H1 (cell line): ENCODE measurements at regions not wholly inside any gene's neighbourhood (a gene's known extent, or its start where the extent isn't known, plus 50 kb on each side); places are given as distances from the start of the nearest gene placed in this dataset.

Source experiments
- CTCF ChIA-PET: fragments of 300-600 bp; sonication (Branson Sonifier 250); formaldehyde crosslinking; loops from one replicate; lab custom pipeline; 2021; ENCODE audit not compliant: partially characterized antibody; lab: Charles Lee
- POLR2A ChIA-PET: fragments of 300-600 bp; sonication (Branson Sonifier 250); formaldehyde crosslinking; loops from one replicate; lab custom pipeline; 2021; ENCODE audit warnings: inconsistent platforms; ENCODE audit not compliant: partially characterized antibody; lab: Charles Lee
- DNase-seq, 2 experiments: peaks; one replicate each; pipeline versions ENCODE4 v3.0.0 to v3.0.0-alpha.2; 2010 to 2022; ENCODE audit warnings: low spot score in 2 of 2, low read depth in 1 of 2, mixed read lengths in 1 of 2
- FAIRE-seq: peaks from 2 replicates; lab custom pipeline; 2011; peaks lifted over from hg19 to GRCh38; lab: Jason Lieb, UNC
- H2AFZ ChIP-seq: 2 replicates; pipeline ENCODE4 v1.8.1; 2012; ENCODE audit warnings: low read length, inconsistent platforms
- H2AK5ac ChIP-seq: 2 replicates; pipeline ENCODE4 v1.6.1; 2013; ENCODE audit warnings: low read depth, low read length
- H2BK120ac ChIP-seq: replicated peaks from 2 replicates; pipeline ENCODE3; 2013; ENCODE audit warnings: low read depth, low read length, inconsistent platforms
- H2BK12ac ChIP-seq: 2 replicates; pipeline ENCODE4 v1.6.1; 2013; ENCODE audit warnings: low read depth, low read length
- H2BK15ac ChIP-seq: 2 replicates; pipeline ENCODE4 v1.6.1; 2013; ENCODE audit warnings: low read length
- H2BK20ac ChIP-seq: 2 replicates; pipeline ENCODE4 v1.6.1; 2013; ENCODE audit warnings: low read length
- H2BK5ac ChIP-seq: 2 replicates; pipeline ENCODE4 v1.6.1; 2013; ENCODE audit warnings: low read depth, low read length
- H3K14ac ChIP-seq: 2 replicates; pipeline ENCODE4 v1.6.1; 2013; ENCODE audit warnings: inconsistent platforms; ENCODE audit not compliant: insufficient read length
- H3K18ac ChIP-seq: 2 replicates; pipeline ENCODE4 v1.6.1; 2013; ENCODE audit warnings: low read length; ENCODE audit errors: extremely low read depth
- H3K23ac ChIP-seq: 2 replicates; pipeline ENCODE4 v1.6.1; 2013; ENCODE audit warnings: inconsistent platforms; ENCODE audit not compliant: insufficient read length
- H3K23me2 ChIP-seq: 2 replicates; pipeline ENCODE4 v1.6.1; 2013; ENCODE audit warnings: low read depth, low read length
- H3K27ac ChIP-seq: 2 replicates; pipeline ENCODE4 v1.6.1; 2011; ENCODE audit warnings: low read depth, low read length, inconsistent platforms
- H3K27me3 ChIP-seq, 4 experiments: replicated peaks in 1 of 4; 1 replicate in 1 of 4; 2 replicates in 3 of 4; pipeline versions ENCODE4 v1.6.1 to v1.8.1; 2011 to 2013; ENCODE audit warnings: low read length in 3 of 4, mild to moderate bottlenecking in 3 of 4, inconsistent platforms in 2 of 4, mixed read lengths in 2 of 4, moderate library complexity in 1 of 4; ENCODE audit not compliant: control insufficient read depth in 3 of 4, insufficient read depth in 3 of 4; ENCODE audit errors: extremely low read depth in 1 of 4
- H3K36me3 ChIP-seq, 4 experiments: 2 replicates each; pipeline versions ENCODE4 v1.6.1 to v1.8.1; 2011 to 2013; ENCODE audit warnings: mild to moderate bottlenecking in 4 of 4, low read length in 3 of 4, moderate library complexity in 2 of 4, control low read depth in 1 of 4, inconsistent platforms in 1 of 4; ENCODE audit not compliant: insufficient read depth in 4 of 4, control insufficient read depth in 2 of 4
- H3K4ac ChIP-seq: replicated peaks from 2 replicates; pipeline ENCODE3; 2013; ENCODE audit warnings: low read length, low read depth, mixed read lengths, inconsistent platforms; ENCODE audit not compliant: insufficient read length
- H3K4me1 ChIP-seq, 4 experiments: replicated peaks in 1 of 4; 1 replicate in 1 of 4; 2 replicates in 3 of 4; pipeline versions ENCODE4 v1.6.1 to v1.8.1; 2011 to 2013; ENCODE audit warnings: low read length in 3 of 4, inconsistent platforms in 2 of 4, mixed read lengths in 1 of 4; ENCODE audit not compliant: insufficient read depth in 4 of 4, control insufficient read depth in 3 of 4
- H3K4me2 ChIP-seq, 2 experiments: 2 replicates each; pipeline versions ENCODE4 v1.6.1 to v1.8.1; 2011 to 2013; ENCODE audit warnings: low read depth in 2 of 2, low read length in 2 of 2, control low read depth in 1 of 2, inconsistent platforms in 1 of 2, mild to moderate bottlenecking in 1 of 2; ENCODE audit not compliant: insufficient read depth in 1 of 2
- H3K4me3 ChIP-seq, 4 experiments: fragments of 200-600, 300-600 bp in 1 of 4; sonication (generic), shearing (Covaris generic), sonication (Bioruptor Twin) in 1 of 4; 2 replicates each; pipeline versions ENCODE4 v1.5.1 to v1.8.1; 2011 to 2016; ENCODE audit warnings: low read length in 4 of 4, low read depth in 3 of 4, control low read depth in 2 of 4, inconsistent platforms in 2 of 4, mild to moderate bottlenecking in 2 of 4, mixed read lengths in 1 of 4, moderate library complexity in 1 of 4; ENCODE audit not compliant: insufficient read depth in 2 of 4; ENCODE audit errors: extremely low read depth in 1 of 4
- H3K56ac ChIP-seq: replicated peaks from 2 replicates; pipeline ENCODE3; 2013; ENCODE audit warnings: low read depth, mild to moderate bottlenecking, mixed read lengths, low read length, inconsistent platforms; ENCODE audit not compliant: insufficient read length
- H3K79me1 ChIP-seq: 2 replicates; pipeline ENCODE4 v1.6.1; 2013; ENCODE audit warnings: low read depth, low read length, control low read depth
- H3K79me2 ChIP-seq, 2 experiments: 2 replicates each; pipeline versions ENCODE4 v1.6.1 to v1.8.1; 2012 to 2013; ENCODE audit warnings: low read length in 2 of 2, mild to moderate bottlenecking in 2 of 2, inconsistent platforms in 1 of 2; ENCODE audit not compliant: insufficient read depth in 2 of 2, control insufficient read depth in 1 of 2
- H3K9ac ChIP-seq, 4 experiments: replicated peaks in 1 of 4; 1 replicate in 1 of 4; 2 replicates in 3 of 4; pipeline versions ENCODE4 v1.6.1 to v1.8.1; 2011 to 2013; ENCODE audit warnings: low read depth in 3 of 4, low read length in 3 of 4, control low read depth in 2 of 4, mild to moderate bottlenecking in 2 of 4, moderate library complexity in 2 of 4, inconsistent platforms in 1 of 4; ENCODE audit errors: extremely low read depth in 1 of 4
- H3K9me3 ChIP-seq, 2 experiments: 2 replicates each; pipeline versions ENCODE4 v1.6.1 to v1.8.1; 2012 to 2013; ENCODE audit warnings: mild to moderate bottlenecking in 2 of 2, moderate library complexity in 2 of 2, control low read depth in 1 of 2, inconsistent platforms in 1 of 2, low read depth in 1 of 2, low read length in 1 of 2, mixed read lengths in 1 of 2; ENCODE audit not compliant: insufficient read depth in 2 of 2
- H4K20me1 ChIP-seq, 2 experiments: replicated peaks in 1 of 2; 2 replicates each; pipeline versions ENCODE3 to v1.8.1; 2011 to 2013; ENCODE audit warnings: inconsistent platforms in 2 of 2, low read length in 2 of 2, mild to moderate bottlenecking in 1 of 2; ENCODE audit not compliant: insufficient read depth in 2 of 2, control insufficient read depth in 1 of 2
- H4K5ac ChIP-seq: 2 replicates; pipeline ENCODE4 v1.6.1; 2013; ENCODE audit warnings: low read length, low read depth, mixed read lengths, inconsistent platforms; ENCODE audit not compliant: insufficient read length
- H4K8ac ChIP-seq: 2 replicates; pipeline ENCODE4 v1.8.0; 2013; ENCODE audit warnings: mild to moderate bottlenecking, moderate library complexity, low read length, inconsistent platforms; ENCODE audit not compliant: insufficient read depth; ENCODE audit errors: extremely low read depth
- H4K91ac ChIP-seq: replicated peaks from 2 replicates; pipeline ENCODE3; 2013; ENCODE audit warnings: low read length, mixed read lengths, inconsistent platforms; ENCODE audit not compliant: insufficient read length
- FOSL1 ChIP-seq: IDR thresholded peaks from 2 replicates; pipeline ENCODE4 v1.6.1; 2011; ENCODE audit warnings: mild to moderate bottlenecking, low read depth, low read length, moderate library complexity; ENCODE audit not compliant: insufficient read depth
- HDAC2 ChIP-seq, 2 experiments: fragments of 300-600 bp in 1 of 2; sonication (generic) in 1 of 2; IDR thresholded peaks; 2 replicates each; pipeline ENCODE4 v1.6.1; 2011 to 2012; ENCODE audit warnings: low read depth in 2 of 2, low read length in 2 of 2, mild to moderate bottlenecking in 2 of 2, moderate library complexity in 2 of 2, borderline replicate concordance in 1 of 2, inconsistent platforms in 1 of 2
- POLR2AphosphoS5 ChIP-seq: IDR thresholded peaks from 2 replicates; pipeline ENCODE4 v1.6.1; 2011; ENCODE audit warnings: low read depth, low read length
- RXRA ChIP-seq: IDR thresholded peaks from 2 replicates; pipeline ENCODE4 v1.6.1; 2011; ENCODE audit warnings: low read depth, mild to moderate bottlenecking, low read length, moderate library complexity; ENCODE audit not compliant: insufficient read depth
- SP2 ChIP-seq: IDR thresholded peaks from 2 replicates; pipeline ENCODE4 v1.6.1; 2012; ENCODE audit warnings: mild to moderate bottlenecking, low read length, inconsistent platforms
- WGBS, 2 experiments: shearing (Covaris generic) in 1 of 2; methylation state at CpG; one replicate each; pipeline versions ENCODE4 v1.1.6 to v1.1.7; 2013 to 2015; ENCODE audit warnings: low lambda C conversion rate in 2 of 2, mixed read lengths in 2 of 2, inconsistent platforms in 1 of 2, low coverage in 1 of 2, missing lambda C conversion rate in 1 of 2; ENCODE audit not compliant: insufficient replicate concordance in 2 of 2, insufficient coverage in 1 of 2, insufficient read length in 1 of 2; ENCODE audit errors: extremely low coverage in 1 of 2, missing lambda C conversion rate in 1 of 2; 5-methylcytosine and 5-hydroxymethylcytosine counted together

- Histone ChIP-seq H3K9ac (no peak overlapping the region), H2AK5ac (no peak overlapping the region), H3K23ac (no peak overlapping the region), H3K79me1 (no peaks in the 10 kb centered on the region), H3K79me2 (no peaks in the 10 kb centered on the region), H3K4me3 (no peak overlapping the region), H3K36me3 (no peaks in the 10 kb centered on the region), H3K4me1 (no peaks in the 10 kb centered on the region), H4K91ac (no peak overlapping the region), H3K23me2 (no peaks in the 10 kb centered on the region), H2BK12ac (no peak overlapping the region), H2BK20ac (no peak overlapping the region), H3K14ac (no peak overlapping the region), H3K27ac (no peak overlapping the region), H4K5ac (no peak overlapping the region), H2BK15ac (no peak overlapping the region), H2BK5ac (no peak overlapping the region), H3K4me2 (no peak overlapping the region), H3K56ac (no peak overlapping the region), H2AFZ (no peak overlapping the region), H4K20me1 (no peaks in the 10 kb centered on the region), H3K9me3 (no peaks in the 10 kb centered on the region), H3K27me3 (no peaks in the 10 kb centered on the region), H3K4ac (no peak overlapping the region), H3K18ac (no peak overlapping the region), H4K8ac (no peak overlapping the region), H2BK120ac (no peak overlapping the region)
- TF ChIP-seq FOSL1 (no peak), POLR2AphosphoS5 (no peak), SP2 (no peak), RXRA (no peak), HDAC2 (IDR thresholded peaks at IDR 0.05; ENCODE audit: borderline replicate concordance in 1 of 2, low read depth in 2 of 2, low read length in 2 of 2) (no peak)
- ChIA-PET POLR2A (no interaction called here), CTCF (interaction anchor here (6.7 kb wide), 1 partner anchor 105 kb away, joined by 131 read pairs; no protein-coding TSS in a partner anchor)
- WGBS, 2 experiments: 92% methylated on average over 4 of the region's 4 CpGs; no CpG with 5 or more reads in 1 of the 2 experiments
- FAIRE-seq (no peak), DNase-seq (no peak)
These were observed 337.4 kb upstream of the SLC14A2 start for GRCh38 chr18:45277908-45278307.
